K562 (cell line): ENCODE measurements at regions not wholly inside any gene's neighbourhood (a gene's known extent, or its start where the extent isn't known, plus 50 kb on each side); places are given as distances from the start of the nearest gene placed in this dataset.

Experiments used
- BCLAF1 ChIP-seq, 2 experiments: fragments of 450-650 bp in 1 of 2; IDR thresholded peaks; 2 replicates each; pipeline ENCODE4 v1.6.1; 2011 to 2017; ENCODE audit warnings: low read depth in 2 of 2, antibody characterized with exemption in 1 of 2, borderline replicate concordance in 1 of 2, low read length in 1 of 2, mild to moderate bottlenecking in 1 of 2, mixed read lengths in 1 of 2; ENCODE audit not compliant: control insufficient read depth in 1 of 2
- C11orf30 ChIP-seq: fragments of 450-650 bp; IDR thresholded peaks from 2 replicates; pipeline ENCODE4 v1.6.1; 2016; ENCODE audit warnings: low read depth, mild to moderate bottlenecking
- CUX1 ChIP-seq: fragments of 200-800 bp; sonication (Bioruptor generic); IDR thresholded peaks from 2 replicates; pipeline ENCODE4 v1.6.1; 2016; ENCODE audit warnings: missing genetic modification characterization, missing compliant biosample characterization
- EP400 ChIP-seq: fragments of 450-650 bp; IDR thresholded peaks from 2 replicates; pipeline ENCODE4 v1.6.1; 2017; ENCODE audit warnings: antibody characterized with exemption, mild to moderate bottlenecking, moderate library complexity
- GMEB1 ChIP-seq: fragments of 250-450 bp; sonication (Bioruptor Pico); IDR thresholded peaks from 2 replicates; pipeline ENCODE4 v1.4.0; 2020; ENCODE audit warnings: mild to moderate bottlenecking
- HMGN3 ChIP-seq: IDR thresholded peaks from 2 replicates; pipeline ENCODE4 v1.6.1; 2011; ENCODE audit warnings: borderline replicate concordance, low read depth, mild to moderate bottlenecking, mixed read lengths, low read length; ENCODE audit not compliant: insufficient read length; ENCODE audit errors: extremely low read depth
- NR2C2 ChIP-seq, 2 experiments: fragments of 200-800 bp in 1 of 2; sonication (Bioruptor generic) in 1 of 2; sonication (generic) in 1 of 2; formaldehyde crosslinking in 1 of 2; IDR thresholded peaks; 2 replicates each; pipeline versions ENCODE4 v1.6.1 to v1.8.0; 2016 to 2022; ENCODE audit warnings: mild to moderate bottlenecking in 1 of 2, missing compliant biosample characterization in 1 of 2, missing genetic modification characterization in 1 of 2, missing genetic modification reagents in 1 of 2
- PYGO2 ChIP-seq: fragments of 450-650 bp; IDR thresholded peaks from 2 replicates; pipeline ENCODE4 v1.6.1; 2016; ENCODE audit warnings: mild to moderate bottlenecking, missing genetic modification characterization, moderate library complexity, missing compliant biosample characterization
- ZNF639 ChIP-seq, 2 experiments: fragments of 200-800 bp in 1 of 2; sonication (Bioruptor generic) in 1 of 2; sonication (generic) in 1 of 2; formaldehyde crosslinking in 1 of 2; IDR thresholded peaks in 1 of 2; conservative IDR thresholded peaks in 1 of 2; 2 replicates each; pipeline versions ENCODE4 v1.5.0 to v1.6.1; 2016 to 2020; ENCODE audit warnings: missing compliant biosample characterization in 1 of 2, missing genetic modification characterization in 1 of 2, missing genetic modification reagents in 1 of 2

DNA sequence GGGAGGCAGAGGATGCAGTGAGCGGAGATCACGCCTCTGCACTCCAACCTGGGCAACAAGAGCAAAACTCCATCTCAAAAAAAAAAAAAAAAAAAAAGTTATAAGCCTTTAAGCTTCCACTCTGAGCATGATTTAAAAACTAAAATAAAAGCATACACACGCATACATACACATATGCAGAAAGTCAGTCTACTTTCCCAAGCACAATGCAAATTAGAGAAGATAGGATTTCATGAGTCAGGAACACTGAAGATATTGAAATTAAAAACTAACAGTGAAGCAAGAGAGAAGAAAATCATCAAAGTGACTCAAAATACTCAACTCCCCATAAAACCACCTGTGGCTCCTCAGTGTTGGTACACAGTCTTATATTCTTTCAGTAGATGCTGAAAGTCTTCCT, 1009.5 kb upstream of the WWC1 start (continued):
- TF ChIP-seq BCLAF1 (IDR thresholded peaks at IDR 0.05; ENCODE audit: borderline replicate concordance in 1 of 2, control insufficient read depth in 1 of 2, low read depth in 2 of 2, low read length in 1 of 2), result no peak
- no peak for TF ChIP-seq HMGN3
- no peak for TF ChIP-seq ZNF639 (CRISPR knock-in tag; conservative IDR thresholded peaks at IDR 0.05 in 1 of 2, IDR thresholded peaks at IDR 0.05 in 1 of 2)
- TF ChIP-seq CUX1 (CRISPR knock-in tag), result no peak
- no peak for TF ChIP-seq NR2C2 (CRISPR knock-in tag; IDR thresholded peaks at IDR 0.05)
- TF ChIP-seq NR2C2 (tag; IDR thresholded peaks at IDR 0.05), result no peak
- no peak for TF ChIP-seq EP400
- no peak for TF ChIP-seq GMEB1 (CRISPR knock-in tag)
- TF ChIP-seq C11orf30, result no peak
- no peak for TF ChIP-seq PYGO2
